ENCODE measurements at regions not wholly inside any gene's neighbourhood (a gene's known extent, or its start where the extent isn't known, plus 50 kb on each side); places are given as distances from the start of the nearest gene placed in this dataset.
"Not testable (repeated sequence)": the region's sequence is repeated elsewhere in the genome, so short reads cannot be mapped to it uniquely, and the experiment has no call there.

DNA sequence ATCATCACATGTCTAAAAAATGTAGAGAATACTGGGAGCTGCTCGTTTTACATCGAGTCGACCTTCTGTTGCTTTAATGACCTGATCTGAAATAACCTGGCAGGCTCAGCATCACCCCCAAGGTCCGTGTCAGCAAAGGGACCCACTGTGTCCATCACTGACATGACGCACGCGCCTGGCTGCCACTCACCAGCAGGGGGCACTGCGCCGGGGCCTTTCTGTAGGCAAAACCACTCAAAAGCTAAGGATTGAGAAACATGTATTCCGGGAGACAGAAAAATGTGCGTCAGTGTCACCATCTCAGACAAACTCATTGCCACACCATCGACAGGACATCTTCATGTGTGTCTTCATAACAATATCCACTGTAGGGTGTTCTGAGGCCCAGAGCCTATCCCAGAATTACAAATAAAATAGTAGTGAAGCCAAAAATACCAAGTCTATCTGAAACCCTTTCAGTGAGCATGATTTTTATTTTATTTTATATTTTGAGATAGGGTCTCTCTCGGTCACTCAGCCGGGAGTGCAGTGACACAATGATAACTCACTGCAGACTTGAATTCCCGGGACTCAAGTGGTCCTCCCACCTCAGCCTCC, 130.3 kb upstream of the LSM14A start:
- DNase-seq, result peak; percentile 35 to 70 (median 57)
- H3K27me3 ChIP-seq (ENCODE audit: control insufficient read depth in 2 of 2, insufficient read depth in 2 of 2, low read length in 2 of 2), result no peaks in the 10 kb centered on the region
- no peaks in the 10 kb centered on the region for H3K9me3 ChIP-seq (ENCODE audit: control insufficient read depth in 2 of 3, low read length in 3 of 3)
- no peaks in the 10 kb centered on the region for H3K4me1 ChIP-seq (ENCODE audit: control insufficient read depth in 2 of 2, insufficient read depth in 2 of 2, low read length in 2 of 2)
- H3K27ac ChIP-seq (ENCODE audit: low read depth, low read length), result no peak overlapping the region
- peaks cover 0 to 5% (median 0%) of the 10 kb centered on the region in 11 donors for H3K9me3 Mint-ChIP-seq
- peak; percentile 74 for ATAC-seq
- ChIA-PET POLR2A (no interaction called here), CTCF (interaction anchor here (1.5 to 3.4 kb wide), 3 partner anchors 100 to 108 kb away, joined by 3 to 24 read pairs (median 6); no protein-coding TSS in a partner anchor)
- peaks cover 9 to 43% (median 21%) of the 10 kb centered on the region in 5 donors for H3K27me3 Mint-ChIP-seq
- peaks cover 0 to 4% (median 0%) of the 10 kb centered on the region in 5 donors for H3K36me3 Mint-ChIP-seq
- H3K36me3 ChIP-seq (ENCODE audit: control insufficient read depth in 2 of 3, insufficient read depth in 3 of 3, low read length in 3 of 3), result no peaks in the 10 kb centered on the region
- H3K4me3 Mint-ChIP-seq, result no peak overlapping the region
- intact Hi-C loops (cut with micrococcal nuclease), result loop anchor here (1.0 to 10.0 kb wide), 4 partner anchors 54 to 671 kb away; no protein-coding TSS in a partner anchor
- no peaks in the 10 kb centered on the region for H3K4me1 Mint-ChIP-seq
- no peak overlapping the region for H3K27ac Mint-ChIP-seq
- no peak overlapping the region for H3K4me3 ChIP-seq (ENCODE audit: low read length)

DNA sequence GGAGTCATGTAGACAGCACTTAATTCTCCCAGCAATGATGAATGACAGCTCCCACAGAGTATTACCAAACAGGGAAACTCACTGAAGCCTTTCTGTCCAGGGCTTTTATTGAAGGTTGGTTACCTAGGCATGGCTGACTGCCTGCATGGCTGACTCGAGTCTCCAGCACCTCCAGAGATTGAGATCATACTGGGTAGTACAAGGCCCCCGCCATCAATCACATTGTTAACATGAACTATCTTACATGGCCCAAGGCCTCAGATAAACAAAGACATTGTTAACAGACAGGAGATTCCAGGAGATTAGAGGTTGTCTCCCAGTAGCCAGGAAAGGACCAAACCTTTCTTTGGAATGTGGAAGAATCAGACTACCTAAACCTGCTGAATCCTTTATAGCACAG, 128.3 kb upstream of the LSM14A start:
- Mint-ChIP-seq H3K4me1 (no peaks in the 10 kb centered on the region), H3K9me3 (peaks cover 0 to 5% (median 0%) of the 10 kb centered on the region in 11 donors), H3K36me3 (peaks cover 0 to 4% (median 0%) of the 10 kb centered on the region in 5 donors), H3K27ac (no peak overlapping the region), H3K4me3 (no peak overlapping the region), H3K27me3 (peaks cover 9 to 47% (median 32%) of the 10 kb centered on the region in 5 donors)
- H3K27ac ChIP-seq (ENCODE audit: low read depth, low read length), result no peak overlapping the region
- no peak overlapping the region for H3K4me3 ChIP-seq (ENCODE audit: low read length)
- no peak for DNase-seq
- intact Hi-C loops (cut with micrococcal nuclease), result loop anchor here in 1 of 2 donors (10.0 kb wide), 1 partner anchor 301 kb away; no protein-coding TSS in a partner anchor
- no peaks in the 10 kb centered on the region for H3K4me1 ChIP-seq (ENCODE audit: control insufficient read depth in 2 of 2, insufficient read depth in 2 of 2, low read length in 2 of 2)
- H3K27me3 ChIP-seq (ENCODE audit: control insufficient read depth in 2 of 2, insufficient read depth in 2 of 2, low read length in 2 of 2), result no peaks in the 10 kb centered on the region
- H3K36me3 ChIP-seq (ENCODE audit: control insufficient read depth in 2 of 3, insufficient read depth in 3 of 3, low read length in 3 of 3), result no peaks in the 10 kb centered on the region
- ATAC-seq, result no peak
- POLR2A ChIA-PET, result no interaction called here
- CTCF ChIA-PET, result interaction anchor here (1.1 to 3.4 kb wide), 2 partner anchors 101 to 261 kb away, joined by 3 to 24 read pairs; no protein-coding TSS in a partner anchor
- no peaks in the 10 kb centered on the region for H3K9me3 ChIP-seq (ENCODE audit: control insufficient read depth in 2 of 3, low read length in 3 of 3)

DNA sequence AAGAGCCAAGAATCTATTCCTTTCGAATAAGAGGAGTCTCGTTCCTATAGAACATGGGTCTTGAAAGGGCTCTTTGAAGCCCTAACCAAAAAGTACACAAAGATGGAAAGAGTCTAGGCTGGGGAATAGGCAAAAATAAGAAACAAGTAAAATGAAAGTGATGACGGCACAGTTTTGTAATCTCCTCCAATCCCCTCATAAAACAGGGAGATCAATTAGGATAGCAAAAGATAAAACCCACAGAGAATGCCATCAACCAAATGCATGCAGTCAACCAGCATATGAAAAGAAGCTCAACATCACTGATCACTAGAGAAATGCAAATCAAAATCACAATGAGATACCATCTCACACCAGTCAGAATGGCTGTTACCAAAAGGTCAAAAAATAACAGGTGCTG, 122.4 kb upstream of the LSM14A start:
- ChIA-PET POLR2A (no interaction called here), CTCF (interaction anchor here (0.7 kb wide), 1 partner anchor 39 kb away, joined by 3 read pairs; no protein-coding TSS in a partner anchor)
- ATAC-seq (no peak), DNase-seq (no peak)
- Mint-ChIP-seq H3K4me1 (no peaks in the 10 kb centered on the region), H3K9me3 (peaks cover 0 to 5% (median 0%) of the 10 kb centered on the region in 11 donors), H3K27me3 (peaks cover 2 to 54% (median 32%) of the 10 kb centered on the region in 5 donors), H3K4me3 (no peak overlapping the region), H3K27ac (no peak overlapping the region), H3K36me3 (no peaks in the 10 kb centered on the region)
- Histone ChIP-seq H3K4me3 (ENCODE audit: low read length) (no peak overlapping the region), H3K4me1 (ENCODE audit: control insufficient read depth in 2 of 2, insufficient read depth in 2 of 2, low read length in 2 of 2) (no peaks in the 10 kb centered on the region), H3K27ac (ENCODE audit: low read depth, low read length) (no peak overlapping the region), H3K36me3 (ENCODE audit: control insufficient read depth in 2 of 3, insufficient read depth in 3 of 3, low read length in 3 of 3) (no peaks in the 10 kb centered on the region), H3K9me3 (ENCODE audit: control insufficient read depth in 2 of 3, low read length in 3 of 3) (no peaks in the 10 kb centered on the region), H3K27me3 (ENCODE audit: control insufficient read depth in 2 of 2, insufficient read depth in 2 of 2, low read length in 2 of 2) (no peaks in the 10 kb centered on the region)
- intact Hi-C loops (cut with micrococcal nuclease), result loop anchor here in 1 of 2 donors (10.0 kb wide), 1 partner anchor 295 kb away; no protein-coding TSS in a partner anchor

DNA sequence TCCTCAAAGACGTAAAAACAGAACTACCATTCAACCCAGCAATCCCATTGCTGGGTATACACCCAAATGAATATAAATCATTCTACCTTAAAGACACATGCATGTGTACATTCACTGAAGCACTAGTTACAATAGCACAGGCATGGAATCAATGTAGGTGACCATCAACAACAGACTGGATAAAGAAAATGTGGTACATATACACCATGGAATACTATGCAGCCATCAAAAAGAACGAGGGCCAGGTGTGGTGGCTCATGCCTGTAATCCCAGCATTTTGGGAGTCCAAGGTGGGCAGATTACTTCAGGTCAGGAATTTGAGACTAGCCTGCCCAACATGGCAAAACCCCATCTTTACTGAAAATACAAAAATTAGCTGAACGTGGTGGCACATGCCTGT, 121.9 kb upstream of the LSM14A start:
- H3K4me3 Mint-ChIP-seq; H3K4me1 Mint-ChIP-seq; ATAC-seq; H3K4me1 ChIP-seq (ENCODE audit: control insufficient read depth in 2 of 2, insufficient read depth in 2 of 2, low read length in 2 of 2); intact Hi-C loops (cut with micrococcal nuclease); DNase-seq; H3K27me3 ChIP-seq (ENCODE audit: control insufficient read depth in 2 of 2, insufficient read depth in 2 of 2, low read length in 2 of 2); H3K27ac Mint-ChIP-seq; H3K36me3 Mint-ChIP-seq; H3K4me3 ChIP-seq (ENCODE audit: low read length); H3K36me3 ChIP-seq (ENCODE audit: control insufficient read depth in 2 of 3, insufficient read depth in 3 of 3, low read length in 3 of 3); H3K9me3 ChIP-seq (ENCODE audit: control insufficient read depth in 2 of 3, low read length in 3 of 3); POLR2A ChIA-PET; H3K9me3 Mint-ChIP-seq; H3K27ac ChIP-seq (ENCODE audit: low read depth, low read length): not testable (repeated sequence)
- CTCF ChIA-PET, result interaction anchor here (0.7 kb wide), 1 partner anchor 38 kb away, joined by 3 read pairs; no protein-coding TSS in a partner anchor
- H3K27me3 Mint-ChIP-seq, result peaks cover 2 to 49% (median 31%) of the 10 kb centered on the region in 5 donors

DNA sequence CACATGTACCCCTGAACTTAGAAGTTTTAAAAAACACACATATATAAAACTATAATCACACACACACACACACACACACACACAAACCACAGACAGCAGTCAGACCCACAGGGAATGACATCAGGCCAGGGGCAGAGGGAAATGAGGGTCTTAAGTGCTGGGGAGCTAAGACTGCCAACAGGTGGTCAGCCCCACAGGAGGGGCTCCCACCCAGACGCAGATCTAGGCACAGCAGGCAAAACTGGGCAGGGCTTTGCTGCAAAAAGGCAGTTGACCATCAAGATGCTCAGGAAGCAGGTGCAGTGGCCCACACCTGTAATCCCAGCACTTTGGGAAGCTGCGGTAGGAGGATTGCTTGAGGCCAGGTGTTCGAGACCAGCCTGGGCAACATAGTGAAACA, 121.0 kb upstream of the LSM14A start:
- ChIA-PET POLR2A (no interaction called here), CTCF (no interaction called here)
- intact Hi-C loops (cut with micrococcal nuclease), result no loop called here
- Mint-ChIP-seq H3K4me3 (no peak overlapping the region), H3K27me3 (peaks cover 2 to 44% (median 27%) of the 10 kb centered on the region in 5 donors), H3K36me3 (no peaks in the 10 kb centered on the region), H3K9me3 (peaks cover 0 to 5% (median 0%) of the 10 kb centered on the region in 11 donors), H3K4me1 (no peaks in the 10 kb centered on the region), H3K27ac (no peak overlapping the region)
- no peak for DNase-seq
- Histone ChIP-seq H3K4me1 (ENCODE audit: control insufficient read depth in 2 of 2, insufficient read depth in 2 of 2, low read length in 2 of 2) (no peaks in the 10 kb centered on the region), H3K36me3 (ENCODE audit: control insufficient read depth in 2 of 3, insufficient read depth in 3 of 3, low read length in 3 of 3) (no peaks in the 10 kb centered on the region), H3K9me3 (ENCODE audit: control insufficient read depth in 2 of 3, low read length in 3 of 3) (no peaks in the 10 kb centered on the region), H3K27ac (ENCODE audit: low read depth, low read length) (no peak overlapping the region), H3K4me3 (ENCODE audit: low read length) (no peak overlapping the region), H3K27me3 (ENCODE audit: control insufficient read depth in 2 of 2, insufficient read depth in 2 of 2, low read length in 2 of 2) (no peaks in the 10 kb centered on the region)
- ATAC-seq, result no peak

DNA sequence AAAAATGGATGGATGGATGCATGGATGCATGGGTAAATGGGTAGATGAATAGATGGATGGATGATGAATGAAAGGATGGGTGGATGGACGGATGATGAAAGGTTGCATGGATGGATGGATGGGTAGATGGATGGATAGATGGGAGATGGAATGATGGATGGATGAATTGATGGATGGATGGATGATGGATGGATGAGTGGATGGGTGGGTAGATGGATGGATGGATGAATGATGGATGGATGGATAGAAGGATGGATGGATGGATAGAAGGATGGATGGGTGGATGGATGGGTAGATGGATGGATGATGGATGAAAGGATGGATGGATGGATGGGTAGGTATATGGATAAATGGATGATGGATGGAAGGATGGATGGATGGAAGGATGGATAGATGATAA, 115.1 kb upstream of the LSM14A start:
- no peaks in the 10 kb centered on the region for H3K36me3 Mint-ChIP-seq

More for the DNA sequence above, 115.1 kb upstream of the LSM14A start:
- peaks cover 0 to 22% (median 12%) of the 10 kb centered on the region in 5 donors for H3K27me3 Mint-ChIP-seq
- no peaks in the 10 kb centered on the region for H3K27me3 ChIP-seq (ENCODE audit: control insufficient read depth in 2 of 2, insufficient read depth in 2 of 2, low read length in 2 of 2)
- no peak overlapping the region for H3K4me3 ChIP-seq (ENCODE audit: low read length)
- H3K4me3 Mint-ChIP-seq, result no peak overlapping the region
- no peaks in the 10 kb centered on the region for H3K4me1 ChIP-seq (ENCODE audit: control insufficient read depth in 2 of 2, insufficient read depth in 2 of 2, low read length in 2 of 2)
- intact Hi-C loops (cut with micrococcal nuclease), result no loop called here
- peaks cover 0 to under 1% (median 0%) of the 10 kb centered on the region in 11 donors for H3K9me3 Mint-ChIP-seq
- H3K9me3 ChIP-seq (ENCODE audit: control insufficient read depth in 2 of 3, low read length in 3 of 3), result no peaks in the 10 kb centered on the region
- ATAC-seq (no peak), DNase-seq (no peak)
- POLR2A ChIA-PET, result no interaction called here
- CTCF ChIA-PET, result no interaction called here
- H3K4me1 Mint-ChIP-seq, result no peaks in the 10 kb centered on the region
- H3K27ac ChIP-seq (ENCODE audit: low read depth, low read length), result no peak overlapping the region
- no peaks in the 10 kb centered on the region for H3K36me3 ChIP-seq (ENCODE audit: control insufficient read depth in 2 of 3, insufficient read depth in 3 of 3, low read length in 3 of 3)
- no peak overlapping the region for H3K27ac Mint-ChIP-seq
